GM12892 (cell line): ENCODE measurements at regions not wholly inside any gene's neighbourhood (a gene's known extent, or its start where the extent isn't known, plus 50 kb on each side); places are given as distances from the start of the nearest gene placed in this dataset.

Experiments
- DNase-seq: peaks from one replicate; pipeline ENCODE4 v3.0.0; 2011; ENCODE audit not compliant: insufficient read length
- FAIRE-seq: peaks from 2 replicates; lab custom pipeline; 2011; peaks lifted over from hg19 to GRCh38; lab: Jason Lieb, UNC
- POLR2A ChIP-seq: IDR thresholded peaks from 2 replicates; pipeline ENCODE4 v1.6.1; 2011; ENCODE audit warnings: low read depth, low read length, control low read depth
- POLR2AphosphoS5 ChIP-seq: IDR thresholded peaks from 2 replicates; pipeline ENCODE4 v1.6.1; 2011; ENCODE audit warnings: low read depth, low read length, control low read depth
- TAF1 ChIP-seq: IDR thresholded peaks from 2 replicates; pipeline ENCODE4 v1.6.1; 2011; ENCODE audit warnings: low read depth, mild to moderate bottlenecking, control low read depth, low read length, borderline replicate concordance

GRCh38 chr7:113424185-113424817, 305.9 kb upstream of the SMIM30 start:
- TF ChIP-seq POLR2A (no peak), POLR2AphosphoS5 (no peak), TAF1 (no peak)
- DNase-seq (no peak), FAIRE-seq (no peak)

- TF ChIP-seq POLR2A (no peak), POLR2AphosphoS5 (no peak), TAF1 (no peak)
- DNase-seq (peak; percentile 5), FAIRE-seq (peak; percentile 83)
Observed at GRCh38 chr7:113421696-113422330, 303.5 kb upstream of the SMIM30 start.

- DNase-seq (no peak), FAIRE-seq (no peak)
- TF ChIP-seq TAF1 (no peak), POLR2AphosphoS5 (no peak), POLR2A (no peak)
Observed at GRCh38 chr7:113414401-113415035, 296.2 kb upstream of the SMIM30 start.

- DNase-seq (no peak), FAIRE-seq (no peak)
- TF ChIP-seq POLR2A = no peak
- no peak for TF ChIP-seq POLR2AphosphoS5
- TF ChIP-seq TAF1 = no peak
Observed at GRCh38 chr7:113412410-113412809, 294.1 kb upstream of the SMIM30 start.

GRCh38 chr7:113410796-113411195, 292.4 kb upstream of the SMIM30 start:
- no peak for DNase-seq
- no peak for TF ChIP-seq POLR2AphosphoS5
- no peak for FAIRE-seq

- TF ChIP-seq TAF1 (no peak), POLR2AphosphoS5 (no peak), POLR2A (no peak)
- no peak for FAIRE-seq
- DNase-seq = no peak
Observed at GRCh38 chr7:113408999-113409398, 290.6 kb upstream of the SMIM30 start.

- FAIRE-seq (no peak), DNase-seq (no peak)
- TF ChIP-seq TAF1 = no peak
Observed at GRCh38 chr7:113405296-113406056, 287.1 kb upstream of the SMIM30 start.

GRCh38 chr7:113404245-113404644, 285.9 kb upstream of the SMIM30 start:
- TF ChIP-seq POLR2AphosphoS5 (no peak), TAF1 (no peak), POLR2A (no peak)
- FAIRE-seq (no peak), DNase-seq (no peak)

- DNase-seq (no peak), FAIRE-seq (no peak)
- no peak for TF ChIP-seq POLR2A
- TF ChIP-seq TAF1 = no peak
Observed at GRCh38 chr7:113402482-113402881, 284.1 kb upstream of the SMIM30 start.

GRCh38 chr7:113402005-113402404, 283.7 kb upstream of the SMIM30 start:
- no peak for FAIRE-seq
- DNase-seq = no peak
- no peak for TF ChIP-seq POLR2A

GRCh38 chr7:113394856-113395255, 276.5 kb upstream of the SMIM30 start:
- no peak for TF ChIP-seq TAF1
- TF ChIP-seq POLR2AphosphoS5 = no peak
- TF ChIP-seq POLR2A = no peak
- FAIRE-seq (no peak), DNase-seq (no peak)

GRCh38 chr7:113392841-113393540, 274.6 kb upstream of the SMIM30 start:
- no peak for DNase-seq
- no peak for FAIRE-seq
- no peak for TF ChIP-seq TAF1
